Peyer's patch (tissue), 4 donors: ENCODE measurements at regions not wholly inside any gene's neighbourhood (a gene's known extent, or its start where the extent isn't known, plus 50 kb on each side); places are given as distances from the start of the nearest gene placed in this dataset.

ENCODE experiments used
- POLR2A ChIP-seq, 2 donors: fragments of 450-650 bp; IDR thresholded peaks; one replicate each; pipeline ENCODE4 v1.5.1; 2017; ENCODE audit warnings: antibody characterized with exemption in 2 of 2, mild to moderate bottlenecking in 2 of 2, moderate library complexity in 2 of 2
- TF ChIP-seq, protein P1 (sequence below), 6 experiments: fragments of 450-650 bp in 4 of 6; fragments of 200-600 bp in 2 of 6; sonication (generic) in 1 of 6; IDR thresholded peaks; one replicate each; pipeline ENCODE4 v1.5.1; 2017 to 2019; ENCODE audit warnings: antibody characterized with exemption in 6 of 6, mild to moderate bottlenecking in 3 of 6, moderate library complexity in 1 of 6

DNA sequence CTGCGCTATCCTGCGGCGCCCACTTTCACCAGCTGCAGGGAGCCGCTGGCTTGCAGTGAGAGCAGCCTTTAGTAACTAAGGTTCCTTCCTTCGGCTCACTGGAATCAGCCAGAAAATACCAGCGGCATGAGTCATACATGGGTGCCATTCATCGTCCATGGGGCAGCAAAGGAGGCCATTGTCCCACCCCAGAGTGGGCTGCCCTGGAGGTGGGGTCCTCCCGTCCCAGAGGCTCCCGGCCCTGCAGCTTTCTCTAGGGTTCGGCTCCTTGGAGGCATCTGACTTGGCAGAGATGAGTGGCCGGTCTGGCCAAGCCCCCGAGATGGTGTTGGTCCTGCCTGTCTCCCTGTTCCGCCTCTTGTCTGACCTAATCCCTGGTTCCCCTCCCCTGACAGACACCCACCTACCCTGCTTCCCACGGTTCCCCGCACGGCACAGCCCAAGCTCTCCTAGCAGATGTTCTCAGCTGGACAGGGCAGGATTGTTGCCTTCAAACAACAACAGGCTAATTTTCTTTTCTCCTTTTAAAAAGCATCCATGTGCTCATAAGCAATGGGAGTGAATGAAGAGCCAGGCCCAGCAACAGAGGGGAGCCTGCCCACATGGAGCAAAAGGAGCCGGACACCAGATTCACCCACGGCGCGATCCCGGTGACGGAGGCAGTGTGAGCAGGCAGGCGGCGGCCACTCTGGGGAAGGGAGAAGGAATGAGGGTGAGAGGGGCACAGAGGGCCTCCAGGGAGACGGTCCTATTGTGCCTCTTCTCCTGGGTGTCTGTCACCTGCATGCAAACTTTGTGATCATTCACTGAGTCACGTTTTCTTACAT is 97.0 kb upstream of the COL5A1 start:
- TF ChIP-seq POLR2A (IDR thresholded peaks at IDR 0.05): no peak
- TF ChIP-seq, protein P1, sequence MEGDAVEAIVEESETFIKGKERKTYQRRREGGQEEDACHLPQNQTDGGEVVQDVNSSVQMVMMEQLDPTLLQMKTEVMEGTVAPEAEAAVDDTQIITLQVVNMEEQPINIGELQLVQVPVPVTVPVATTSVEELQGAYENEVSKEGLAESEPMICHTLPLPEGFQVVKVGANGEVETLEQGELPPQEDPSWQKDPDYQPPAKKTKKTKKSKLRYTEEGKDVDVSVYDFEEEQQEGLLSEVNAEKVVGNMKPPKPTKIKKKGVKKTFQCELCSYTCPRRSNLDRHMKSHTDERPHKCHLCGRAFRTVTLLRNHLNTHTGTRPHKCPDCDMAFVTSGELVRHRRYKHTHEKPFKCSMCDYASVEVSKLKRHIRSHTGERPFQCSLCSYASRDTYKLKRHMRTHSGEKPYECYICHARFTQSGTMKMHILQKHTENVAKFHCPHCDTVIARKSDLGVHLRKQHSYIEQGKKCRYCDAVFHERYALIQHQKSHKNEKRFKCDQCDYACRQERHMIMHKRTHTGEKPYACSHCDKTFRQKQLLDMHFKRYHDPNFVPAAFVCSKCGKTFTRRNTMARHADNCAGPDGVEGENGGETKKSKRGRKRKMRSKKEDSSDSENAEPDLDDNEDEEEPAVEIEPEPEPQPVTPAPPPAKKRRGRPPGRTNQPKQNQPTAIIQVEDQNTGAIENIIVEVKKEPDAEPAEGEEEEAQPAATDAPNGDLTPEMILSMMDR (IDR thresholded peaks at IDR 0.05): no peak
